CD14-positive monocyte (primary cell): ENCODE measurements at regions not wholly inside any gene's neighbourhood (a gene's known extent, or its start where the extent isn't known, plus 50 kb on each side); places are given as distances from the start of the nearest gene placed in this dataset.

Experiments used
- DNase-seq, 3 donors: peaks; one replicate each; pipeline ENCODE4 v3.0.0-alpha.2; 2011 to 2022
- H2AFZ ChIP-seq: 2 replicates; pipeline ENCODE4 v1.6.0; 2012; ENCODE audit warnings: mild to moderate bottlenecking, low read depth, low read length, inconsistent platforms; ENCODE audit not compliant: insufficient read depth, poor library complexity, severe bottlenecking
- H3K27ac ChIP-seq, 2 donors: 1 replicate in 1 of 2; 2 replicates in 1 of 2; pipeline ENCODE4 v1.5.1; 2012 to 2013; ENCODE audit warnings: low read length in 2 of 2, control low read depth in 1 of 2, inconsistent platforms in 1 of 2, low read depth in 1 of 2, mild to moderate bottlenecking in 1 of 2
- H3K27me3 ChIP-seq, 2 donors: one replicate each; pipeline versions ENCODE4 v1.6.0 to v1.6.1; 2011 to 2013; ENCODE audit warnings: low read length in 2 of 2; ENCODE audit not compliant: control insufficient read depth in 2 of 2, insufficient read depth in 2 of 2
- H3K36me3 ChIP-seq, 2 donors: replicated peaks in 1 of 2; 1 replicate in 1 of 2; 2 replicates in 1 of 2; pipeline versions ENCODE4 v1.5.1 to v1.6.1; 2012 to 2013; ENCODE audit warnings: low read length in 2 of 2, control low read depth in 1 of 2, inconsistent platforms in 1 of 2, mild to moderate bottlenecking in 1 of 2; ENCODE audit not compliant: insufficient read depth in 2 of 2, control insufficient read depth in 1 of 2
- H3K4me1 ChIP-seq, 2 donors: 1 replicate in 1 of 2; 2 replicates in 1 of 2; pipeline versions ENCODE4 v1.5.1 to v1.6.1; 2012 to 2013; ENCODE audit warnings: low read length in 2 of 2, control low read depth in 1 of 2, inconsistent platforms in 1 of 2, mild to moderate bottlenecking in 1 of 2, moderate library complexity in 1 of 2; ENCODE audit not compliant: insufficient read depth in 2 of 2, control insufficient read depth in 1 of 2
- H3K4me2 ChIP-seq: replicated peaks from 2 replicates; pipeline ENCODE3; 2012; ENCODE audit warnings: low read length, moderate library complexity, mild to moderate bottlenecking; ENCODE audit not compliant: poor library complexity, severe bottlenecking; ENCODE audit errors: extremely low read depth
- H3K4me3 ChIP-seq, 3 experiments: fragments of 200-600 bp in 1 of 3; sonication (generic) in 1 of 3; replicated peaks in 1 of 3; 1 replicate in 2 of 3; 2 replicates in 1 of 3; pipeline ENCODE4 v1.5.1; 2011 to 2013; ENCODE audit warnings: low read length in 3 of 3, mild to moderate bottlenecking in 3 of 3, control low read depth in 2 of 3, low read depth in 2 of 3, inconsistent platforms in 1 of 3, moderate library complexity in 1 of 3
- H3K79me2 ChIP-seq: 2 replicates; pipeline ENCODE4 v1.6.0; 2012; ENCODE audit warnings: mild to moderate bottlenecking, control low read depth, inconsistent platforms, low read length, moderate library complexity; ENCODE audit not compliant: insufficient read depth
- H3K9ac ChIP-seq: 2 replicates; pipeline ENCODE4 v1.6.0; 2017; ENCODE audit warnings: low read length, mild to moderate bottlenecking; ENCODE audit not compliant: insufficient read depth, poor library complexity, severe bottlenecking
- H3K9me3 ChIP-seq, 2 donors: replicated peaks in 1 of 2; 1 replicate in 1 of 2; 2 replicates in 1 of 2; pipeline versions ENCODE4 v1.5.1 to v1.6.1; 2012 to 2013; ENCODE audit warnings: low read length in 2 of 2, control low read depth in 1 of 2; ENCODE audit not compliant: control insufficient read depth in 1 of 2, insufficient read depth in 1 of 2
- H4K20me1 ChIP-seq: 2 replicates; pipeline ENCODE4 v1.6.0; 2012; ENCODE audit warnings: mild to moderate bottlenecking, low read length, control low read depth, moderate library complexity; ENCODE audit not compliant: insufficient read depth
- H3K27ac Mint-ChIP-seq, 7 donors: one replicate each; pipeline ENCODE4 v1.8.0; 2020; ENCODE audit warnings: mild to moderate bottlenecking in 7 of 7, mixed read lengths in 7 of 7, moderate library complexity in 6 of 7, inconsistent platforms in 2 of 7
- H3K27me3 Mint-ChIP-seq, 3 donors: one replicate each; pipeline ENCODE4 v1.8.0; 2021 to 2022; ENCODE audit warnings: low read depth in 3 of 3, mild to moderate bottlenecking in 3 of 3, mixed read lengths in 3 of 3, moderate library complexity in 3 of 3, inconsistent platforms in 1 of 3
- H3K36me3 Mint-ChIP-seq, 2 donors: one replicate each; pipeline ENCODE4 v1.8.0; 2020; ENCODE audit warnings: mixed read lengths in 2 of 2, inconsistent platforms in 1 of 2, mild to moderate bottlenecking in 1 of 2
- H3K4me1 Mint-ChIP-seq: one replicate; pipeline ENCODE4 v1.8.0; 2020; ENCODE audit warnings: mild to moderate bottlenecking, mixed read lengths
- H3K4me3 Mint-ChIP-seq, 2 donors: one replicate each; pipeline ENCODE4 v1.8.0; 2020; ENCODE audit warnings: mild to moderate bottlenecking in 2 of 2, mixed read lengths in 2 of 2, moderate library complexity in 1 of 2
- H3K9me3 Mint-ChIP-seq, 7 donors: one replicate each; pipeline ENCODE4 v1.8.0; 2020 to 2022; ENCODE audit warnings: mixed read lengths in 7 of 7, mild to moderate bottlenecking in 6 of 7, moderate library complexity in 6 of 7, inconsistent platforms in 2 of 7
- CTCF ChIP-seq: fragments of 200-600 bp; IDR thresholded peaks from one replicate; pipeline ENCODE4 v1.8.0; 2022; ENCODE audit warnings: antibody characterized with exemption, mild to moderate bottlenecking
- WGBS: methylation state at CpG from one replicate; pipeline ENCODE4 v1.1.5; 2013; ENCODE audit warnings: missing lambda C conversion rate; ENCODE audit not compliant: insufficient coverage; 5-methylcytosine and 5-hydroxymethylcytosine counted together
- intact Hi-C, 2 donors: fragments of 100-400 bp; cut with micrococcal nuclease; formaldehyde crosslinking; loops; one replicate each; pipeline versions ENCODE4 v1.15.0 to v1.15.1; 2023

- H4K20me1 ChIP-seq, result no peaks in the 10 kb centered on the region
- no peaks in the 10 kb centered on the region for H3K4me1 Mint-ChIP-seq
- peaks cover 4 to 8% (median 7%) of the 10 kb centered on the region in 3 donors for H3K27me3 Mint-ChIP-seq
- H3K4me1 ChIP-seq, result no peaks in the 10 kb centered on the region
- no peak for DNase-seq
- H3K4me3 ChIP-seq, result no peak overlapping the region
- H3K9me3 Mint-ChIP-seq, result no peaks in the 10 kb centered on the region
- no peak for TF ChIP-seq CTCF
- intact Hi-C loops, result no loop called here
- no peak overlapping the region for H3K27ac Mint-ChIP-seq
- 83% methylated on average over 2 of the region's 2 CpGs for WGBS
- no peak overlapping the region for H3K9ac ChIP-seq
- H3K27me3 ChIP-seq, result no peaks in the 10 kb centered on the region
- no peak overlapping the region for H3K4me2 ChIP-seq
- no peak overlapping the region for H3K4me3 Mint-ChIP-seq
- H2AFZ ChIP-seq, result no peak overlapping the region
- H3K36me3 Mint-ChIP-seq, result no peaks in the 10 kb centered on the region
- no peaks in the 10 kb centered on the region for H3K79me2 ChIP-seq
- H3K9me3 ChIP-seq, result no peaks in the 10 kb centered on the region
- no peak overlapping the region for H3K27ac ChIP-seq
- H3K36me3 ChIP-seq, result no peaks in the 10 kb centered on the region
Observed at GRCh38 chr11:134784046-134784445, 372.0 kb upstream of the B3GAT1 start.

- H3K27ac ChIP-seq, result no peak overlapping the region
- Mint-ChIP-seq H3K4me3 (no peak overlapping the region), H3K36me3 (no peaks in the 10 kb centered on the region), H3K9me3 (no peaks in the 10 kb centered on the region), H3K27ac (no peak overlapping the region), H3K4me1 (no peaks in the 10 kb centered on the region), H3K27me3 (peaks cover 4 to 8% (median 7%) of the 10 kb centered on the region in 3 donors)
- H3K79me2 ChIP-seq, result no peaks in the 10 kb centered on the region
- H3K36me3 ChIP-seq, result no peaks in the 10 kb centered on the region
- H3K4me2 ChIP-seq, result no peak overlapping the region
- no peaks in the 10 kb centered on the region for H4K20me1 ChIP-seq
- H3K9me3 ChIP-seq, result no peaks in the 10 kb centered on the region
- H3K9ac ChIP-seq, result no peak overlapping the region
- H3K27me3 ChIP-seq, result no peaks in the 10 kb centered on the region
- no peak for DNase-seq
- 90% methylated on average over 2 of the region's 4 CpGs for WGBS
- no peak for TF ChIP-seq CTCF
- no peaks in the 10 kb centered on the region for H3K4me1 ChIP-seq
- H3K4me3 ChIP-seq, result no peak overlapping the region
- no peak overlapping the region for H2AFZ ChIP-seq
- intact Hi-C loops, result no loop called here
Observed at GRCh38 chr11:134783234-134783633, 371.2 kb upstream of the B3GAT1 start.
